Mucosa of rectum (tissue), 2 donors: ENCODE measurements at regions not wholly inside any gene's neighbourhood (a gene's known extent, or its start where the extent isn't known, plus 50 kb on each side); places are given as distances from the start of the nearest gene placed in this dataset.

ENCODE experiments used
- H3K27ac ChIP-seq, 2 donors: one replicate each; pipeline ENCODE4 v1.7.0; 2013; ENCODE audit warnings: inconsistent platforms in 2 of 2, low read depth in 2 of 2, low read length in 2 of 2
- H3K27me3 ChIP-seq, 2 donors: one replicate each; pipeline ENCODE4 v1.7.0; 2013; ENCODE audit warnings: low read length in 2 of 2; ENCODE audit not compliant: control insufficient read depth in 2 of 2, insufficient read depth in 2 of 2
- H3K36me3 ChIP-seq, 2 donors: one replicate each; pipeline ENCODE4 v1.7.0; 2013; ENCODE audit warnings: low read length in 2 of 2; ENCODE audit not compliant: control insufficient read depth in 2 of 2, insufficient read depth in 2 of 2
- H3K4me1 ChIP-seq, 2 donors: one replicate each; pipeline ENCODE4 v1.7.0; 2013; ENCODE audit warnings: low read length in 2 of 2, mild to moderate bottlenecking in 1 of 2; ENCODE audit not compliant: control insufficient read depth in 2 of 2, insufficient read depth in 2 of 2
- H3K4me3 ChIP-seq, 2 donors: one replicate each; pipeline ENCODE4 v1.7.0; 2013; ENCODE audit warnings: low read length in 2 of 2
- H3K9ac ChIP-seq, 2 donors: one replicate each; pipeline ENCODE4 v1.7.0; 2013; ENCODE audit warnings: low read length in 2 of 2, low read depth in 1 of 2, mild to moderate bottlenecking in 1 of 2
- H3K9me3 ChIP-seq, 2 donors: one replicate each; pipeline ENCODE4 v1.7.0; 2013; ENCODE audit warnings: low read length in 2 of 2; ENCODE audit not compliant: control insufficient read depth in 2 of 2
- donor health status: healthy.
- donor health status: Normal muscosa, but diverticular disease.

- Histone ChIP-seq H3K4me3 (no peak overlapping the region), H3K4me1 (peaks cover 0 to 5% of the 10 kb centered on the region in 2 donors), H3K9ac (no peak overlapping the region), H3K27ac (no peak overlapping the region), H3K9me3 (no peaks in the 10 kb centered on the region), H3K36me3 (no peaks in the 10 kb centered on the region), H3K27me3 (no peaks in the 10 kb centered on the region)
Observed at GRCh38 chr12:4211372-4211771, 62.2 kb upstream of the CCND2 start.

DNA sequence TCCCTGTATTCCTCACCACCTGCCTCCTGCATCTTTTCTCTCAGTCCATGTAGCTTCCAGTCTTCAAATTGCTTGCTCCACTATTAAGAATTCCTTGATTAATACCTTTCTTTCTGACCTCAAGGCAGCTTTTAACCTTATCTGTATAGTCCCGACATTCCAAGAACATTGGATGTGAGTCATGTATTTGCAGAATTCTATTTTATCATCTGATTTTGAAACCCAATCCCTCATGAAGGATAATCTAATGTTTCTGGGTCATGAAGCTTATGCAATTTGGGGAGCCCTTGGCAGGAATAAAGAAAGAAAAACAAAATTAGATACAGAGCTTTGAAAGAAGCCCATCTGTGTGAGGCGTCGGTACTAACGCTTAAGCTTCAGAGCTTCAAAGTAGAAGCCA lies 63.4 kb upstream of the CCND2 start:
- no peak overlapping the region for H3K9ac ChIP-seq

GRCh38 chr12:4206470-4206869 lies 67.1 kb upstream of the CCND2 start:
- no peaks in the 10 kb centered on the region for H3K9me3 ChIP-seq
- H3K27ac ChIP-seq, result no peak overlapping the region
- H3K4me1 ChIP-seq, result no peaks in the 10 kb centered on the region
- no peaks in the 10 kb centered on the region for H3K36me3 ChIP-seq
- no peaks in the 10 kb centered on the region for H3K27me3 ChIP-seq
- H3K9ac ChIP-seq, result no peak overlapping the region
- H3K4me3 ChIP-seq, result no peak overlapping the region

More for the DNA sequence above, 63.4 kb upstream of the CCND2 start:
- Histone ChIP-seq H3K36me3 (no peaks in the 10 kb centered on the region), H3K4me3 (no peak overlapping the region), H3K27me3 (no peaks in the 10 kb centered on the region), H3K27ac (no peak overlapping the region), H3K4me1 (peaks cover 0 to 3% of the 10 kb centered on the region in 2 donors), H3K9me3 (no peaks in the 10 kb centered on the region)

DNA sequence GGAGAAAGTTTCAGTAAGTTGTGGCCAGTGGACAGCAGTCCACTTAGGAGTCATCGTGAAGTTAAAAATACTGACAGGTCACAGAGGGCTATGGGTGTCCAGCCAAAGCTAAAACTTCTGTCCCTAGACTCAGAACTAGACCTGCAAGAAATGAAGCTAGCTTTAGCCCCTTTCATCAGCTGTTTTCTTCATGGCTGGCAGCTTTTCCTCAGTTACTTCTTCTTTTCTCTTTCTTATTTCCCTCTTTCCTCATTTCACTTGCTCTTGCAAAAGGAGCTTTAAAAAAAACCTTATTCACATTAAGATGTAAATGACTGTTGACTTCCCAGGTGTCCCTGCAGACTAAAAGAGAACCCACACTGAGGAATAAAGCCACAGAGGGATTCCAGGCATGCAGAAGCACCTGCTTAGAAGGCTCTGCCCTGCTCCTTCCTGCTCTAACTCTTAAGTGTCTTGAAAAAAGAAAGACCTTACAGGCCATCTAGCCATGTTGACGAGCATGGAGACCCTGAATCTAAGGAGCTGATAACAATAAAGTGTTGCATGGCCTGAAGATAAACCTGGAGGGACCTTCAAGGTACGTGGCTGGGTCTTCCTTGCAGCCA lies 69.7 kb upstream of the CCND2 start:
- Histone ChIP-seq H3K27me3 (no peaks in the 10 kb centered on the region), H3K4me1 (no peaks in the 10 kb centered on the region), H3K9me3 (no peaks in the 10 kb centered on the region), H3K9ac (no peak overlapping the region), H3K27ac (no peak overlapping the region), H3K36me3 (no peaks in the 10 kb centered on the region), H3K4me3 (no peak overlapping the region)

- H3K4me1 ChIP-seq, result no peaks in the 10 kb centered on the region
- H3K36me3 ChIP-seq, result no peaks in the 10 kb centered on the region
- no peak overlapping the region for H3K9ac ChIP-seq
- no peaks in the 10 kb centered on the region for H3K9me3 ChIP-seq
- H3K4me3 ChIP-seq, result no peak overlapping the region
- H3K27ac ChIP-seq, result no peak overlapping the region
- no peaks in the 10 kb centered on the region for H3K27me3 ChIP-seq
Observed at GRCh38 chr12:4202918-4203317, 70.6 kb upstream of the CCND2 start.

- Histone ChIP-seq H3K4me1 (no peaks in the 10 kb centered on the region), H3K9ac (no peak overlapping the region), H3K9me3 (no peaks in the 10 kb centered on the region), H3K27me3 (no peaks in the 10 kb centered on the region), H3K36me3 (no peaks in the 10 kb centered on the region), H3K27ac (no peak overlapping the region), H3K4me3 (no peak overlapping the region)
Observed at GRCh38 chr12:4202487-4202886, 71.1 kb upstream of the CCND2 start.

DNA sequence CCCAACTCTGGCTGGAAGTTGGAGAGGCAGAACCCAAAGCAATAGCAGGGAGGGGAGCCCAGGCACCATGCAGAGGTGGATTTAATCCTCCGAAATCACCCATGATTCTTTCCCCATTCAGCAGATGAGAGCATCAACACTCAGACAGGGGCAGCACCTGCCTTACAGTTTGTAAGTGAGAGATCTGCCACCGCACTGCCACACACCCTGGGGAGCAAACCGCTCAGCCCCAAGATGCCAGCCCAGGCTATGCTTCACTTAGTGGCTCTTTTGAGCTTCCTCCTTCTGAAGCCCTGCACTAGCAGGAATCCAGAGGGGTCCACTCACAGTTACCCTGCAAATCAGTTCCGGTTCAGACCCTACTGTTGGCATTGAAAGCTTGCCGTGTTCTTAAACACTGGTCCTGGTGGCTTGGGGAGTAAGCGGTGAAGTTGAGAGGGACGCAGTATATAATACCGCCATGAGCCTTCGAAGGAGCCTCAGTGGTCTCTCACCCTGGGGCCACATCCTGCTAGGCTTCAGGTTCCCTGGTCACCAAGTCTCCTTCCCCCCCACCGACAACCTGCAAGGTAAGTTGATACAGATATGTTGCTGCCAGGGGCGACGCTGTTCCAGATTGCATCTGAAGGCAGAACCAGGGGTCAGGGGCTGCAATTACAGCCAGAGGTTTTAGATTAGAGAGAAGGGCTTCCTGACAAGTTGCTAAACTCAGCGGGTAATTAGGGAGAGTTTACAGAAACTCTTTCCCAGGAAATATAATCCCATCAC lies 72.0 kb upstream of the CCND2 start:
- Histone ChIP-seq H3K9ac (no peak overlapping the region), H3K36me3 (no peaks in the 10 kb centered on the region), H3K9me3 (no peaks in the 10 kb centered on the region), H3K27me3 (no peaks in the 10 kb centered on the region), H3K27ac (no peak overlapping the region), H3K4me1 (no peaks in the 10 kb centered on the region), H3K4me3 (no peak overlapping the region)

- Histone ChIP-seq H3K4me3 (no peak overlapping the region), H3K9ac (no peak overlapping the region), H3K27ac (no peak overlapping the region), H3K4me1 (no peaks in the 10 kb centered on the region), H3K27me3 (no peaks in the 10 kb centered on the region), H3K36me3 (no peaks in the 10 kb centered on the region), H3K9me3 (no peaks in the 10 kb centered on the region)
Observed at GRCh38 chr12:4197922-4198763, 75.4 kb upstream of the CCND2 start.

- no peak overlapping the region for H3K9ac ChIP-seq
- no peaks in the 10 kb centered on the region for H3K9me3 ChIP-seq
Observed at GRCh38 chr12:4196805-4197420, 76.6 kb upstream of the CCND2 start.

DNA sequence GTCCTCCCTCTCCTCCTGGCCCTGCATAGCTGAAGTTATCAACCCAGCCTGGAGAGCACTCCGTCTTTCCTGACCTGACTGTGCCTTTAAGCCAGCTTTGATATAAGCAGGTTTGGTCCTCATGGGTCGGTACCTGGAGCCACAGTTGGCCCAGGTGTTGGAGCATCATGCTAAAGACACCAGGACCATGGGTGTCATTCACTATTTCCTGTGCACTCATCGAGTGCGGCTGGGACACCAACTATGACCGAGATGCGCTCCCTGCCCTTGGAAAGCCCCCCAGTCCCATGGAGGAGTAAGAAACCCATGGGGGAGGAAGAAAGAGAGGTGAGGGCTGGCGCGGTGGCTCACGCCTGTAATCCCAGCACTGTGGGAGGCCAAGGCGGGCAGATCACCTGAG lies 78.9 kb upstream of the CCND2 start:
- Histone ChIP-seq H3K9me3 (no peaks in the 10 kb centered on the region), H3K27me3 (no peaks in the 10 kb centered on the region), H3K27ac (no peak overlapping the region), H3K9ac (no peak overlapping the region), H3K4me3 (no peak overlapping the region), H3K36me3 (no peaks in the 10 kb centered on the region), H3K4me1 (no peaks in the 10 kb centered on the region)

More at GRCh38 chr12:4196805-4197420, 76.6 kb upstream of the CCND2 start:
- Histone ChIP-seq H3K27ac (no peak overlapping the region), H3K27me3 (no peaks in the 10 kb centered on the region), H3K36me3 (no peaks in the 10 kb centered on the region), H3K4me3 (no peak overlapping the region), H3K4me1 (no peaks in the 10 kb centered on the region)
